ENCODE measurements at regions not wholly inside any gene's neighbourhood (a gene's known extent, or its start where the extent isn't known, plus 50 kb on each side); places are given as distances from the start of the nearest gene placed in this dataset.

DNA sequence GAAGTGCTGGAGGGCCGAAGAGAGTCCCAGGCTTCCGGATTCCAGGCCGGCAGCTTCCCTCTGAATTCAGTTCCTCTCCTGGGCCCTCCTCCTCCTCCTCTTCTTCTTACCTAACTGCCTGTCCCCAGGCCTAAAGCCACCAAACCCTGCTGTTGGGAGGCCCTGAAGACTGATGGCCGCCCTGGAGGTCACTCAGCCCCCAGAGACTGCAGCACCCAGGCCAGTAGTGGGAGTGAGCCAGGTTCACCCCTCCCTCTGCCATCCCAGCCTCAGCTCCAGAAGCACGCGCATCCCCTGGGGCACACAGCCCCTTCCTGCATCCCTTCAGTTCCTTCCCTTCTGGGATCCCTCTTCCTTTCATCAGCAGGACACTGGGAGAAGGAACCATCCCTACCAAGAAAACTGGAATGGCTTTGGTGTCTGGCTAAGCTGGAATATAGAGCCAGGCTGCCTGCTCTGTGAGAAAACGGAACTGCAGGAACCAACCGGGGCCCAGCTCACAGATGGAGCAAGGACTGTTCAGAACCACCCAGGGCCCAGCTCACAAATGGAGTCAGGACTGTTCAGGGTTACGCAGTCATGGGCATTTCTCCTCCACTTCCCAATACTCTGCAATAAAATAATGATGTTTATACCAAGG, 127.4 kb downstream of the NDUFA10 start:
- TF ChIP-seq, protein P1, sequence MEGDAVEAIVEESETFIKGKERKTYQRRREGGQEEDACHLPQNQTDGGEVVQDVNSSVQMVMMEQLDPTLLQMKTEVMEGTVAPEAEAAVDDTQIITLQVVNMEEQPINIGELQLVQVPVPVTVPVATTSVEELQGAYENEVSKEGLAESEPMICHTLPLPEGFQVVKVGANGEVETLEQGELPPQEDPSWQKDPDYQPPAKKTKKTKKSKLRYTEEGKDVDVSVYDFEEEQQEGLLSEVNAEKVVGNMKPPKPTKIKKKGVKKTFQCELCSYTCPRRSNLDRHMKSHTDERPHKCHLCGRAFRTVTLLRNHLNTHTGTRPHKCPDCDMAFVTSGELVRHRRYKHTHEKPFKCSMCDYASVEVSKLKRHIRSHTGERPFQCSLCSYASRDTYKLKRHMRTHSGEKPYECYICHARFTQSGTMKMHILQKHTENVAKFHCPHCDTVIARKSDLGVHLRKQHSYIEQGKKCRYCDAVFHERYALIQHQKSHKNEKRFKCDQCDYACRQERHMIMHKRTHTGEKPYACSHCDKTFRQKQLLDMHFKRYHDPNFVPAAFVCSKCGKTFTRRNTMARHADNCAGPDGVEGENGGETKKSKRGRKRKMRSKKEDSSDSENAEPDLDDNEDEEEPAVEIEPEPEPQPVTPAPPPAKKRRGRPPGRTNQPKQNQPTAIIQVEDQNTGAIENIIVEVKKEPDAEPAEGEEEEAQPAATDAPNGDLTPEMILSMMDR (IDR thresholded peaks at IDR 0.05) = no peak

DNA sequence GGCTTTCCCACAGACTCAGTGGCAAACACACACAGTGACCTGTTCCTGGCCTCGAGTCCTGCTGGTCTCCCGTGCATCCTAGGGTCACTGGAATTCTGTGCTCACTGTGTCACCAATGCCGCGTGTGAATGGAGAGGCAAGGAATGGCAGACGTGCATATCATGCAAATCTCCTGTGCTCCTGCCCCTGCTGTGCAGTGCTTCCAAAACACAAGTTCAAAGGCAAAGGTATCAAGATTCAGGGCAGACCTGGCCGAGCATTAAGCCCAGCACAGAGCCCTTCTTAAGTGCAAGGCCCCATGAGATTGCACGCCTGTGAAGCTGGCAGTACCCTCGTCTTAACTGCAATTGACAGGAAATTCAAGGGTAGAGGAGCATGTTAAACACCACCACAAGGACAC, 129.1 kb downstream of the NDUFA10 start:
- TF ChIP-seq, protein P1 (IDR thresholded peaks at IDR 0.05) = no peak

DNA sequence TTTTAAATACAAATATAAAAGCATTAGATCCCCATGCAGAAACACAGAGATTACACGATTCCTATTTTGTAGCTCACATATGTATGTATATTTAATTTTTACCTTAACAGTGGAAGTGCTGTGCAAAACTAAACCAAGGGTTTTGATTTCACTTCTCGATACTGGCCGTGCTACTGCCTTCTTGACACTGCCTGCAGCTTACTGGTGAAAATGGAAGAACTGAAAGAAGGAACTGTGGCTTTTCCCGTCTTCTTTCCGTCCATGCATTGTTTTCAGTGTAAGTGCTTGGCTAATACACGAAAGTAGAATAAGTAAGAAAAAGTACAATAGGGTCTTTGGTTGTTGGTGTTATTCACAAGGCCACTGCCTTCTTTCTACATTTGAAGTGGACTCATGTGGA, 129.5 kb downstream of the NDUFA10 start:
- TF ChIP-seq, protein P1 (IDR thresholded peaks at IDR 0.05) = no peak

DNA sequence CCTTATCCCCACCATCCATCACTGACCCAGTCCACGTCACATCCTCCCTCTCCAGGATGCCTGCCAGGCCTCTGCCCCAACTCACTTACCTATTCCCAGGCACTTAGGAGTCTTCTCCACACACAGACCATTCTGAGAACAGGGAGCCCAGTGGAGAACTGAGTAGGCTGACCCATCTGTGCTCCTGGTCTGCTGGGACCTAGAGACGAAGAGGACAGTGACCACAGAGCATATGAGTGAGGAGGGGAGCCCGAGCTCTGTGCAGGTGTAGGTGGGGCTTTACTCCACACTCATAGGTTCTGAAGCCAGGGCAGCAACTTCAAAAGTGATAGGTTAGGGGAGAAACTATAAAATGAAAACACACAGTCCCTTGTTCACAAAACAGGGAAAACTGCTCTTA, 130.0 kb downstream of the NDUFA10 start:
- TF ChIP-seq, protein P1 (IDR thresholded peaks at IDR 0.05) = no peak

DNA sequence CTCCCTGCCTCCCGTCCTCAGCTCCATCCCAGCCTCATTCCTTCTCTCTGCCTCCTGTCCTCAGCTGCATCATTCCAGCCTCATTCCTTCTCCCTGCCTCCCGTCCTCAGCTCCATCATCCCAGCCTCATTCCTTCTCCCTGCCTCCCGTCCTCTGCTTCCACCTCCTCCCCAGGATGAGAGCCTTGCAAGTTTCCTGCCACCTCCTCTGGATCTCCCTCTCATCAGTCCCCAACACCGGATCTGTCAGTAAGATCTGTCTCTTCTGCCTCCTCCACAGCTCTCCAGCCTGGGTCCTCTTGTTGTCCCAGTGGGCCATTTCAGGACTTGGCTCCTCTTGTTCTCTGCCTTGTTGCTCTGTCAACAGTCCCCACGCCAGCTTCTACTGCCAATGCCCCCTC, 130.9 kb downstream of the NDUFA10 start:
- TF ChIP-seq, protein P1 (IDR thresholded peaks at IDR 0.05) = no peak

DNA sequence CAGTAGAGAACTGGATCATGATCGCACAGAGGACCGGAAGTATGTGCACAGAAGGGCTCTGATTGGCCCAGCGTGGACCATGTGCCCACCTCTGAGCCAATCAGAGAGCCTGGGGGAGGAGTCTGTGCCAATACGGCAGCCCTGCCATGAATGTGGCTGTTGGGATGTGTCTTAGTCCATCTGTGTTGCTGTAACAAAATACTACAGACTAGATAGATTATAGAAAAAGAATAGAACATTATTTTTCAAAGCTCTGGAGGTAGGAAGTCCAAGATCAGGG, 132.0 kb downstream of the NDUFA10 start:
- TF ChIP-seq, protein P1 (IDR thresholded peaks at IDR 0.05) = no peak

DNA sequence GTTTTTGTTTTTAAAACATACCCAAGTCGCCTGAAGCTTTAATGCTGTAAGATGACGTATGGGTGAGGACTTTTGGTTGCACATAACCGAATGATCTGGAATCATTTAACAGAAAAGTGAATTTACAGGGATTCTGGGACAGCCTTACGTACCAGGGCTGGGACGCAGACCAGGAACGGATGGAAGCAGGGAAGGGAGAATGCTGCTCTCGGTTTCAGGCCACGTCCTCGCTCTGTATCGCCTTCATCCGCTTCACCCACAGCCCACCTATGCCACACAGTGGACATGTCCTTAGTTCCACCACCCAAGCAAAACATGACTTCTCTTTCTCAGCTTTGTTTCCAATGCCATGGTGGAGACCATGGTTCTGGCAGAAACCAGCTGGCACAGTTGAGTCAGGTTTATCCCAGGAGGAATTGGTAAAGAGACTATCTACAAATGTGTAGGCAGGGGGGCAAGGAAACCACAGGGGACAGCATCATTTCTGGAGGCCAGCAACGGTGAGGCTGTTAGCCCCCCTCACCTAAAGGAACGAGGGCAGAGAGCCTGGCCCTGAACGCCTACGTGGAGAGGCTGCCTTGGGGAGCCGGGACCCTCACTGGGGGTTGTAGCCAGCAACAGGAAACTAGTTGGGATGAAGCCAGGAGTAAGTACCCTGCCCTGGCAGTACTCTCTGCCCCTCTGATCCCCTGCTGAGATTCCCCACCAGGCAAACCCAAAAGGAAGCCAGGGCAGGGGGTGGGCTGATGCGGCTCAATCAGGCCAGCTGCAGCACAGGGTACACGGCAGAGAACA, 132.5 kb downstream of the NDUFA10 start:
- TF ChIP-seq, protein P1 (IDR thresholded peaks at IDR 0.05) = no peak
